ENCODE measurements at regions not wholly inside any gene's neighbourhood (a gene's known extent, or its start where the extent isn't known, plus 50 kb on each side); places are given as distances from the start of the nearest gene placed in this dataset.

DNA sequence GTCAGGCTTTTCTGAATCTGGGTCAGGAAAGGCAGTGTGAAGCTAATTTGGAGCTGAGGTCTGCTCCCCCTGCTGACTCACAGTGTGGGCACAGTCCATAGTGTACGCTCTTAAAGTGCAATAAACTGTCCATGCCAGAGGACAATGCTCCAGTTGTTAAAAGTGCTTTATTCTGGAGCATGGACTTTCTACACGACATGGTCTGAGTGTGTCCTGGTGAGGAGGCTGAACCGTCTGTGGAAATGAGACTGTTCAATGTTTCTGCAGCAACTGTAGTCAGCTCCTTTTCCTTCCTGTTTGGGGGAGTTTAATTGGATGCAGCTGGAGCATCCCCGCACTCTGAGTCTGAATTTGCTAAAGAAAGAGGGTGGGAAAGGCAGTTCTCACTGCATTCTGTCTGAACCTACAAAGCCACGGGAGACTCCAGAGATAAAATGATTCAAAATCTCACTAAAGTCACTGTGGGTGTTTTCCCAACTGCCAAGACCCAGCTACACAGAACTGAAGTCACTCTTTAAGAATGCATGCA, 110.2 kb upstream of the TRIB2 start:
- intact Hi-C loops (cut with micrococcal nuclease), result loop anchor here (2.0 kb wide), 1 partner anchor 20 kb away; no protein-coding TSS in a partner anchor
- H3K36me3 ChIP-seq (ENCODE audit: control insufficient read depth in 2 of 2, extremely low read depth in 1 of 2, insufficient read depth in 2 of 2, low read length in 2 of 2), result no peaks in the 10 kb centered on the region
- no peaks in the 10 kb centered on the region for H3K9me3 ChIP-seq (replicated peaks; ENCODE audit: control insufficient read depth, insufficient read depth, low read length)
- no peak for TF ChIP-seq POLR2AphosphoS5 (IDR thresholded peaks at IDR 0.05; ENCODE audit: insufficient read depth, low read depth, low read length)
- TF ChIP-seq POLR2A (IDR thresholded peaks at IDR 0.05; ENCODE audit: low read depth, low read length), result no peak
- no peak for TF ChIP-seq FOS (IDR thresholded peaks at IDR 0.05; ENCODE audit: borderline replicate concordance, insufficient read depth, low read length)
- TF ChIP-seq EZH2 (IDR thresholded peaks at IDR 0.05; ENCODE audit: borderline replicate concordance, low read depth, low read length, severe bottlenecking), result no peak
- no peak for TF ChIP-seq JUN (IDR thresholded peaks at IDR 0.05; ENCODE audit: borderline replicate concordance, insufficient read depth, insufficient read length, low read depth)
- TF ChIP-seq, protein P1, sequence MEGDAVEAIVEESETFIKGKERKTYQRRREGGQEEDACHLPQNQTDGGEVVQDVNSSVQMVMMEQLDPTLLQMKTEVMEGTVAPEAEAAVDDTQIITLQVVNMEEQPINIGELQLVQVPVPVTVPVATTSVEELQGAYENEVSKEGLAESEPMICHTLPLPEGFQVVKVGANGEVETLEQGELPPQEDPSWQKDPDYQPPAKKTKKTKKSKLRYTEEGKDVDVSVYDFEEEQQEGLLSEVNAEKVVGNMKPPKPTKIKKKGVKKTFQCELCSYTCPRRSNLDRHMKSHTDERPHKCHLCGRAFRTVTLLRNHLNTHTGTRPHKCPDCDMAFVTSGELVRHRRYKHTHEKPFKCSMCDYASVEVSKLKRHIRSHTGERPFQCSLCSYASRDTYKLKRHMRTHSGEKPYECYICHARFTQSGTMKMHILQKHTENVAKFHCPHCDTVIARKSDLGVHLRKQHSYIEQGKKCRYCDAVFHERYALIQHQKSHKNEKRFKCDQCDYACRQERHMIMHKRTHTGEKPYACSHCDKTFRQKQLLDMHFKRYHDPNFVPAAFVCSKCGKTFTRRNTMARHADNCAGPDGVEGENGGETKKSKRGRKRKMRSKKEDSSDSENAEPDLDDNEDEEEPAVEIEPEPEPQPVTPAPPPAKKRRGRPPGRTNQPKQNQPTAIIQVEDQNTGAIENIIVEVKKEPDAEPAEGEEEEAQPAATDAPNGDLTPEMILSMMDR (IDR thresholded peaks at IDR 0.05; ENCODE audit: extremely low read depth in 1 of 2, insufficient read depth in 1 of 2, low read depth in 1 of 2, low read length in 2 of 2), result no peak
- TF ChIP-seq GATA2 (IDR thresholded peaks at IDR 0.05; ENCODE audit: insufficient read depth, insufficient read length, low read depth, low read length), result no peak
- no peak for TF ChIP-seq MYC (IDR thresholded peaks at IDR 0.05; ENCODE audit: low read depth, low read length)
- TF ChIP-seq, protein P2, sequence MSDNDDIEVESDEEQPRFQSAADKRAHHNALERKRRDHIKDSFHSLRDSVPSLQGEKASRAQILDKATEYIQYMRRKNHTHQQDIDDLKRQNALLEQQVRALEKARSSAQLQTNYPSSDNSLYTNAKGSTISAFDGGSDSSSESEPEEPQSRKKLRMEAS (IDR thresholded peaks at IDR 0.05; ENCODE audit: insufficient read depth, insufficient read length), result no peak
- no peak overlapping the region for H3K27ac ChIP-seq (ENCODE audit: insufficient read depth, low read depth, low read length)
- DNase-seq (ENCODE audit: low read depth, low spot score) (peak; percentile 8), FAIRE-seq (no peak)
- CTCF ChIA-PET, result interaction anchor here (0.8 to 1.2 kb wide), 3 partner anchors 13 to 401 kb away, joined by 4 read pairs; partner anchors contain the start of gene TRIB2
- no peak overlapping the region for H3K9ac ChIP-seq (replicated peaks; ENCODE audit: extremely low read depth, insufficient read depth, low read length)
- dilution Hi-C loops (cut with MboI; ENCODE audit: extremely low pct_ligation_motif_present, low sequenced_read_pairs), result no loop called here
- H3K4me3 ChIP-seq (replicated peaks in 1 of 3; ENCODE audit: insufficient read depth in 1 of 3, low read depth in 1 of 3, low read length in 3 of 3), result no peak overlapping the region
- BruUV-seq (replicated peaks), result no TSS peak
- no peaks in the 10 kb centered on the region for H3K9me1 ChIP-seq (replicated peaks; ENCODE audit: control insufficient read depth, extremely low read depth, insufficient read depth, low read length)
- H4K20me1 ChIP-seq (replicated peaks; ENCODE audit: control insufficient read depth, extremely low read depth, insufficient read depth, low read length), result no peaks in the 10 kb centered on the region
- peaks cover 0 to 1% of the 10 kb centered on the region in 2 experiments for H3K27me3 ChIP-seq (ENCODE audit: control insufficient read depth in 2 of 2, insufficient read depth in 2 of 2, low read length in 2 of 2)
- no peak overlapping the region for H2AFZ ChIP-seq (ENCODE audit: low read depth, low read length)
- POLR2A ChIA-PET, result no interaction called here
- H3K4me1 ChIP-seq (ENCODE audit: control insufficient read depth, extremely low read depth, insufficient read depth, low read length), result no peaks in the 10 kb centered on the region
- H3K4me2 ChIP-seq (ENCODE audit: insufficient read depth, low read length), result no peak overlapping the region
- H3K79me2 ChIP-seq (ENCODE audit: control insufficient read depth, insufficient read depth, low read length), result no peaks in the 10 kb centered on the region

All from endothelial cell of umbilical vein (primary cell).